GM12864 (cell line): ENCODE measurements at regions not wholly inside any gene's neighbourhood (a gene's known extent, or its start where the extent isn't known, plus 50 kb on each side); places are given as distances from the start of the nearest gene placed in this dataset.

ENCODE experiments used
- DNase-seq: peaks from one replicate; pipeline ENCODE4 v3.0.0-alpha.2; 2011; ENCODE audit warnings: low read depth
- H3K4me3 ChIP-seq: 2 replicates; pipeline ENCODE4 v1.5.1; 2011; ENCODE audit warnings: mild to moderate bottlenecking, low read depth, low read length, control low read depth
- CTCF ChIP-seq: IDR thresholded peaks from 2 replicates; pipeline ENCODE4 v1.5.1; 2011; ENCODE audit warnings: low read depth, mild to moderate bottlenecking, moderate library complexity, low read length, control low read depth, inconsistent platforms; ENCODE audit errors: missing control alignments

GRCh38 chrX:9166584-9166944, 132.6 kb upstream of the FAM9B start:
- no peak overlapping the region for H3K4me3 ChIP-seq
- TF ChIP-seq CTCF = no peak
- DNase-seq = no peak

- DNase-seq = no peak
- TF ChIP-seq CTCF = no peak
Measured at GRCh38 chrX:9171841-9172463, 138.0 kb upstream of the FAM9B start.

GRCh38 chrX:9172464-9172850, 138.5 kb upstream of the FAM9B start:
- no peak overlapping the region for H3K4me3 ChIP-seq
- no peak for TF ChIP-seq CTCF

More at GRCh38 chrX:9171841-9172463, 138.0 kb upstream of the FAM9B start:
- no peak overlapping the region for H3K4me3 ChIP-seq

GRCh38 chrX:9180623-9181022, 146.7 kb upstream of the FAM9B start:
- no peak for TF ChIP-seq CTCF
- no peak overlapping the region for H3K4me3 ChIP-seq
- no peak for DNase-seq

More at GRCh38 chrX:9172464-9172850, 138.5 kb upstream of the FAM9B start:
- no peak for DNase-seq

- no peak for DNase-seq
- TF ChIP-seq CTCF = no peak
- no peak overlapping the region for H3K4me3 ChIP-seq
Measured at GRCh38 chrX:9182041-9182440, 148.1 kb upstream of the FAM9B start.

GRCh38 chrX:9183481-9183880, 149.6 kb upstream of the FAM9B start:
- no peak overlapping the region for H3K4me3 ChIP-seq
- DNase-seq = no peak
- no peak for TF ChIP-seq CTCF

- no peak overlapping the region for H3K4me3 ChIP-seq
- DNase-seq = no peak
- no peak for TF ChIP-seq CTCF
Measured at GRCh38 chrX:9184211-9184610, 150.3 kb upstream of the FAM9B start.
